WTC11 (cell line): ENCODE measurements at regions not wholly inside any gene's neighbourhood (a gene's known extent, or its start where the extent isn't known, plus 50 kb on each side); places are given as distances from the start of the nearest gene placed in this dataset.

Experiments
- ATAC-seq: fragments of 200-7000 bp; cut with Tn5 transposase; 2 replicates; pipeline ENCODE4 v1.10.0; 2021; ENCODE audit warnings: mild to moderate bottlenecking, moderate library complexity
- CTCF ChIA-PET: fragments of 300-600 bp; sonication (Branson Sonifier 250); formaldehyde crosslinking; loops from one replicate; lab custom pipeline; 2021; ENCODE audit warnings: antibody characterized with exemption; lab: Charles Lee
- POLR2A ChIA-PET: fragments of 350-600 bp; sonication (Branson Sonifier 250); formaldehyde crosslinking; loops from one replicate; lab custom pipeline; 2021; ENCODE audit warnings: antibody characterized with exemption; lab: Charles Lee
- DNase-seq: peaks from one replicate; pipeline ENCODE4 v3.0.0; 2021; ENCODE audit warnings: low spot score
- H3K27ac Mint-ChIP-seq: 2 replicates; pipeline ENCODE4 v1.8.0; 2021; ENCODE audit warnings: mixed read lengths
- H3K27me3 Mint-ChIP-seq: 2 replicates; pipeline ENCODE4 v1.8.0; 2021; ENCODE audit warnings: low read depth, mild to moderate bottlenecking, moderate library complexity, mixed read lengths
- H3K36me3 Mint-ChIP-seq: 2 replicates; pipeline ENCODE4 v1.8.0; 2021; ENCODE audit warnings: mixed read lengths
- H3K4me1 Mint-ChIP-seq: 2 replicates; pipeline ENCODE4 v1.8.0; 2022; ENCODE audit warnings: mixed read lengths
- H3K4me3 Mint-ChIP-seq: 2 replicates; pipeline ENCODE4 v1.8.0; 2021; ENCODE audit warnings: mild to moderate bottlenecking, moderate library complexity, mixed read lengths
- H3K9me3 Mint-ChIP-seq: 2 replicates; pipeline ENCODE4 v1.8.0; 2021; ENCODE audit warnings: mixed read lengths
- ATF1 ChIP-seq: sonication (generic); formaldehyde crosslinking; IDR thresholded peaks from 2 replicates; pipeline ENCODE4 v1.8.1; 2023; ENCODE audit warnings: mild to moderate bottlenecking, moderate library complexity, missing genetic modification reagents
- ELF4 ChIP-seq: sonication (generic); formaldehyde crosslinking; IDR thresholded peaks from 2 replicates; pipeline ENCODE4 v1.8.1; 2022; ENCODE audit warnings: low read depth, mild to moderate bottlenecking, moderate library complexity, missing genetic modification reagents
- EMX1 ChIP-seq: fragments of 250-450 bp; sonication (Bioruptor Pico); IDR thresholded peaks from 2 replicates; pipeline ENCODE4 v1.8.0; 2021; ENCODE audit warnings: mild to moderate bottlenecking
- FOXP1 ChIP-seq: sonication (generic); formaldehyde crosslinking; IDR thresholded peaks from 2 replicates; pipeline ENCODE4 v1.8.0; 2022; ENCODE audit warnings: missing genetic modification reagents, mild to moderate bottlenecking, moderate library complexity, borderline replicate concordance
- HMGA2 ChIP-seq: fragments of 250-450 bp; sonication (Bioruptor Pico); IDR thresholded peaks from 2 replicates; pipeline ENCODE4 v1.4.0; 2021; ENCODE audit warnings: mild to moderate bottlenecking, moderate library complexity
- NFATC4 ChIP-seq: fragments of 250-450 bp; sonication (Bioruptor Pico); IDR thresholded peaks from 2 replicates; pipeline ENCODE4 v1.9.0; 2021; ENCODE audit warnings: mild to moderate bottlenecking
- NR1H2 ChIP-seq: sonication (generic); formaldehyde crosslinking; IDR thresholded peaks from 2 replicates; pipeline ENCODE4 v1.9.0; 2021; ENCODE audit warnings: mild to moderate bottlenecking, moderate library complexity, missing genetic modification reagents
- RELA ChIP-seq: sonication (generic); formaldehyde crosslinking; IDR thresholded peaks from 2 replicates; pipeline ENCODE4 v1.8.1; 2022; ENCODE audit warnings: missing genetic modification reagents, mild to moderate bottlenecking, borderline replicate concordance
- SOX15 ChIP-seq: fragments of 250-450 bp; sonication (Bioruptor Pico); IDR thresholded peaks from 2 replicates; pipeline ENCODE4 v1.9.0; 2021; ENCODE audit warnings: mild to moderate bottlenecking
- SP1 ChIP-seq: sonication (generic); formaldehyde crosslinking; conservative IDR thresholded peaks from 2 replicates; pipeline ENCODE4 v1.8.1; 2022; ENCODE audit warnings: missing genetic modification reagents
- ZNF317 ChIP-seq: sonication (generic); formaldehyde crosslinking; IDR thresholded peaks from 2 replicates; pipeline ENCODE4 v1.8.1; 2023; ENCODE audit warnings: low read depth, mild to moderate bottlenecking, moderate library complexity, missing genetic modification reagents, borderline replicate concordance
- TF ChIP-seq, protein P1 (sequence below): fragments of 250-450 bp; sonication (Bioruptor Pico); IDR thresholded peaks from 2 replicates; pipeline ENCODE4 v1.9.0; 2021; ENCODE audit warnings: mild to moderate bottlenecking
- TF ChIP-seq, protein P2 (sequence below): sonication (generic); formaldehyde crosslinking; IDR thresholded peaks from 2 replicates; pipeline ENCODE4 v1.8.0; 2023; ENCODE audit warnings: mild to moderate bottlenecking, missing genetic modification reagents
- TF ChIP-seq, protein P3 (sequence below): sonication (generic); formaldehyde crosslinking; IDR thresholded peaks from 2 replicates; pipeline ENCODE4 v1.8.0; 2022; ENCODE audit warnings: mild to moderate bottlenecking, missing genetic modification reagents
- TF ChIP-seq, protein P4 (sequence below): sonication (generic); formaldehyde crosslinking; IDR thresholded peaks from 2 replicates; pipeline ENCODE4 v1.8.1; 2023; ENCODE audit warnings: mild to moderate bottlenecking, missing genetic modification reagents, borderline replicate concordance
- TF ChIP-seq, protein P5 (sequence below): sonication (generic); formaldehyde crosslinking; IDR thresholded peaks from 2 replicates; pipeline ENCODE4 v1.8.1; 2022; ENCODE audit warnings: low read depth, mild to moderate bottlenecking, moderate library complexity, missing genetic modification reagents, borderline replicate concordance
- TF ChIP-seq, protein P6 (sequence below): fragments of 250-450 bp; sonication (Bioruptor Pico); IDR thresholded peaks from 2 replicates; pipeline ENCODE4 v2.1.2; 2022; ENCODE audit warnings: mild to moderate bottlenecking, moderate library complexity

DNA sequence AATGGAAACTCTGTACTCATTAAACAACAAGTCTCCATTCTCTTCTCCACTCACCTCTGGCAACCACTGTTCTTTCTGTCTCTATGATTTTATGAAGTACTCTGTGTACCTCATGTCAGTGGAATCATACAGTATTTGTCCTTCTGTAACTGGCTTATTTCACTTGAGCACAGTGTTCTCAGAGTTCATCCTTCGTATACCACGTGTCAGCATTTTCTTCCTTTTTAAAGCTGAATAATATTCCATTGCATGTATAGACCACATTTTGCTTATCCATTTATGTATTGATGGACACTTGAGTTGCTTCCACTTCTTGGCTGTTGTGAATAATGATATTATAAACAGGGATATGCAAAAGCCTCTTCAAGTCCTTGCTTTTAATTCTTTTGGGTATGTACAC is 333.0 kb upstream of the ZNF32 start (continued):
- TF ChIP-seq, protein P1, sequence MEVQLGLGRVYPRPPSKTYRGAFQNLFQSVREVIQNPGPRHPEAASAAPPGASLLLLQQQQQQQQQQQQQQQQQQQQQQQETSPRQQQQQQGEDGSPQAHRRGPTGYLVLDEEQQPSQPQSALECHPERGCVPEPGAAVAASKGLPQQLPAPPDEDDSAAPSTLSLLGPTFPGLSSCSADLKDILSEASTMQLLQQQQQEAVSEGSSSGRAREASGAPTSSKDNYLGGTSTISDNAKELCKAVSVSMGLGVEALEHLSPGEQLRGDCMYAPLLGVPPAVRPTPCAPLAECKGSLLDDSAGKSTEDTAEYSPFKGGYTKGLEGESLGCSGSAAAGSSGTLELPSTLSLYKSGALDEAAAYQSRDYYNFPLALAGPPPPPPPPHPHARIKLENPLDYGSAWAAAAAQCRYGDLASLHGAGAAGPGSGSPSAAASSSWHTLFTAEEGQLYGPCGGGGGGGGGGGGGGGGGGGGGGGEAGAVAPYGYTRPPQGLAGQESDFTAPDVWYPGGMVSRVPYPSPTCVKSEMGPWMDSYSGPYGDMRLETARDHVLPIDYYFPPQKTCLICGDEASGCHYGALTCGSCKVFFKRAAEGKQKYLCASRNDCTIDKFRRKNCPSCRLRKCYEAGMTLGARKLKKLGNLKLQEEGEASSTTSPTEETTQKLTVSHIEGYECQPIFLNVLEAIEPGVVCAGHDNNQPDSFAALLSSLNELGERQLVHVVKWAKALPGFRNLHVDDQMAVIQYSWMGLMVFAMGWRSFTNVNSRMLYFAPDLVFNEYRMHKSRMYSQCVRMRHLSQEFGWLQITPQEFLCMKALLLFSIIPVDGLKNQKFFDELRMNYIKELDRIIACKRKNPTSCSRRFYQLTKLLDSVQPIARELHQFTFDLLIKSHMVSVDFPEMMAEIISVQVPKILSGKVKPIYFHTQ (CRISPR knock-in tag): no peak
- TF ChIP-seq, protein P2, sequence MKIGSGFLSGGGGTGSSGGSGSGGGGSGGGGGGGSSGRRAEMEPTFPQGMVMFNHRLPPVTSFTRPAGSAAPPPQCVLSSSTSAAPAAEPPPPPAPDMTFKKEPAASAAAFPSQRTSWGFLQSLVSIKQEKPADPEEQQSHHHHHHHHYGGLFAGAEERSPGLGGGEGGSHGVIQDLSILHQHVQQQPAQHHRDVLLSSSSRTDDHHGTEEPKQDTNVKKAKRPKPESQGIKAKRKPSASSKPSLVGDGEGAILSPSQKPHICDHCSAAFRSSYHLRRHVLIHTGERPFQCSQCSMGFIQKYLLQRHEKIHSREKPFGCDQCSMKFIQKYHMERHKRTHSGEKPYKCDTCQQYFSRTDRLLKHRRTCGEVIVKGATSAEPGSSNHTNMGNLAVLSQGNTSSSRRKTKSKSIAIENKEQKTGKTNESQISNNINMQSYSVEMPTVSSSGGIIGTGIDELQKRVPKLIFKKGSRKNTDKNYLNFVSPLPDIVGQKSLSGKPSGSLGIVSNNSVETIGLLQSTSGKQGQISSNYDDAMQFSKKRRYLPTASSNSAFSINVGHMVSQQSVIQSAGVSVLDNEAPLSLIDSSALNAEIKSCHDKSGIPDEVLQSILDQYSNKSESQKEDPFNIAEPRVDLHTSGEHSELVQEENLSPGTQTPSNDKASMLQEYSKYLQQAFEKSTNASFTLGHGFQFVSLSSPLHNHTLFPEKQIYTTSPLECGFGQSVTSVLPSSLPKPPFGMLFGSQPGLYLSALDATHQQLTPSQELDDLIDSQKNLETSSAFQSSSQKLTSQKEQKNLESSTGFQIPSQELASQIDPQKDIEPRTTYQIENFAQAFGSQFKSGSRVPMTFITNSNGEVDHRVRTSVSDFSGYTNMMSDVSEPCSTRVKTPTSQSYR (CRISPR knock-in tag): no peak
- no peak for TF ChIP-seq NR1H2 (CRISPR knock-in tag)
- no peak for TF ChIP-seq SP1 (CRISPR knock-in tag)
- TF ChIP-seq, protein P3, sequence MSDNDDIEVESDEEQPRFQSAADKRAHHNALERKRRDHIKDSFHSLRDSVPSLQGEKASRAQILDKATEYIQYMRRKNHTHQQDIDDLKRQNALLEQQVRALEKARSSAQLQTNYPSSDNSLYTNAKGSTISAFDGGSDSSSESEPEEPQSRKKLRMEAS (CRISPR knock-in tag): no peak
- TF ChIP-seq EMX1: no peak
- no peak for TF ChIP-seq ATF1
- TF ChIP-seq RELA (CRISPR knock-in tag): no peak
- TF ChIP-seq, protein P4, sequence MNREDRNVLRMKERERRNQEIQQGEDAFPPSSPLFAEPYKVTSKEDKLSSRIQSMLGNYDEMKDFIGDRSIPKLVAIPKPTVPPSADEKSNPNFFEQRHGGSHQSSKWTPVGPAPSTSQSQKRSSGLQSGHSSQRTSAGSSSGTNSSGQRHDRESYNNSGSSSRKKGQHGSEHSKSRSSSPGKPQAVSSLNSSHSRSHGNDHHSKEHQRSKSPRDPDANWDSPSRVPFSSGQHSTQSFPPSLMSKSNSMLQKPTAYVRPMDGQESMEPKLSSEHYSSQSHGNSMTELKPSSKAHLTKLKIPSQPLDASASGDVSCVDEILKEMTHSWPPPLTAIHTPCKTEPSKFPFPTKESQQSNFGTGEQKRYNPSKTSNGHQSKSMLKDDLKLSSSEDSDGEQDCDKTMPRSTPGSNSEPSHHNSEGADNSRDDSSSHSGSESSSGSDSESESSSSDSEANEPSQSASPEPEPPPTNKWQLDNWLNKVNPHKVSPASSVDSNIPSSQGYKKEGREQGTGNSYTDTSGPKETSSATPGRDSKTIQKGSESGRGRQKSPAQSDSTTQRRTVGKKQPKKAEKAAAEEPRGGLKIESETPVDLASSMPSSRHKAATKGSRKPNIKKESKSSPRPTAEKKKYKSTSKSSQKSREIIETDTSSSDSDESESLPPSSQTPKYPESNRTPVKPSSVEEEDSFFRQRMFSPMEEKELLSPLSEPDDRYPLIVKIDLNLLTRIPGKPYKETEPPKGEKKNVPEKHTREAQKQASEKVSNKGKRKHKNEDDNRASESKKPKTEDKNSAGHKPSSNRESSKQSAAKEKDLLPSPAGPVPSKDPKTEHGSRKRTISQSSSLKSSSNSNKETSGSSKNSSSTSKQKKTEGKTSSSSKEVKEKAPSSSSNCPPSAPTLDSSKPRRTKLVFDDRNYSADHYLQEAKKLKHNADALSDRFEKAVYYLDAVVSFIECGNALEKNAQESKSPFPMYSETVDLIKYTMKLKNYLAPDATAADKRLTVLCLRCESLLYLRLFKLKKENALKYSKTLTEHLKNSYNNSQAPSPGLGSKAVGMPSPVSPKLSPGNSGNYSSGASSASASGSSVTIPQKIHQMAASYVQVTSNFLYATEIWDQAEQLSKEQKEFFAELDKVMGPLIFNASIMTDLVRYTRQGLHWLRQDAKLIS (CRISPR knock-in tag): no peak
- TF ChIP-seq FOXP1: no peak
- no peak for TF ChIP-seq HMGA2
- no peak for TF ChIP-seq NFATC4 (CRISPR knock-in tag)

DNA sequence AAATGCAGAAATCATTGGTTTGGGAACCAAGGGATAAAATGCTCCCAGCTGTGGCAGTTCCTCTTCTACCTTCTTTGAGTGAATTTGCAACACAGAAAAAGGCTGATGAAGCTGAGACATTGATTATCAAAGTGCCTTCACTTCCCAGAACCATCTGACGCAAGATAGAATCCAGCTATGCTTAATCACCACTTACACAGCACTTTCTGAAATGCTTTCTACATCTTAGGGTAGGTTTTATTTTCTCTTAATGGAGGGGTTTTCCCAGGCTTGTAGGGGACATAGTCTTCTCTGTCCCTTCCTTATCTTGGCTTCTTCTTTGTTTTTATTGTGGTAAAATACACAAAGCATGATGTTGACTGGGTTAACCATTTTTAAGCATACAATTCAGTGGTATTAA is 332.6 kb upstream of the ZNF32 start:
- no peaks in the 10 kb centered on the region for H3K36me3 Mint-ChIP-seq
- POLR2A ChIA-PET: no interaction called here
- ATAC-seq (no peak), DNase-seq (no peak)
- H3K27ac Mint-ChIP-seq: no peak overlapping the region
- no peaks in the 10 kb centered on the region; the same call in 1 of the 2 replicates for H3K27me3 Mint-ChIP-seq
- H3K4me3 Mint-ChIP-seq: no peak overlapping the region
- TF ChIP-seq ELF4 (CRISPR knock-in tag) (no peak), SOX15 (CRISPR knock-in tag) (no peak), ZNF317 (CRISPR knock-in tag) (no peak)
- TF ChIP-seq, protein P5, sequence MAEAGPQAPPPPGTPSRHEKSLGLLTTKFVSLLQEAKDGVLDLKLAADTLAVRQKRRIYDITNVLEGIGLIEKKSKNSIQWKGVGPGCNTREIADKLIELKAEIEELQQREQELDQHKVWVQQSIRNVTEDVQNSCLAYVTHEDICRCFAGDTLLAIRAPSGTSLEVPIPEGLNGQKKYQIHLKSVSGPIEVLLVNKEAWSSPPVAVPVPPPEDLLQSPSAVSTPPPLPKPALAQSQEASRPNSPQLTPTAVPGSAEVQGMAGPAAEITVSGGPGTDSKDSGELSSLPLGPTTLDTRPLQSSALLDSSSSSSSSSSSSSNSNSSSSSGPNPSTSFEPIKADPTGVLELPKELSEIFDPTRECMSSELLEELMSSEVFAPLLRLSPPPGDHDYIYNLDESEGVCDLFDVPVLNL: no peak
- TF ChIP-seq, protein P6, sequence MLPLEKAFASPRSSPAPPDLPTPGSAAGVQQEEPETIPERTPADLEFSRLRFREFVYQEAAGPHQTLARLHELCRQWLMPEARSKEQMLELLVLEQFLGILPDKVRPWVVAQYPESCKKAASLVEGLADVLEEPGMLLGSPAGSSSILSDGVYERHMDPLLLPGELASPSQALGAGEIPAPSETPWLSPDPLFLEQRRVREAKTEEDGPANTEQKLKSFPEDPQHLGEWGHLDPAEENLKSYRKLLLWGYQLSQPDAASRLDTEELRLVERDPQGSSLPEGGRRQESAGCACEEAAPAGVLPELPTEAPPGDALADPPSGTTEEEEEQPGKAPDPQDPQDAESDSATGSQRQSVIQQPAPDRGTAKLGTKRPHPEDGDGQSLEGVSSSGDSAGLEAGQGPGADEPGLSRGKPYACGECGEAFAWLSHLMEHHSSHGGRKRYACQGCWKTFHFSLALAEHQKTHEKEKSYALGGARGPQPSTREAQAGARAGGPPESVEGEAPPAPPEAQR (CRISPR knock-in tag): no peak
- H3K9me3 Mint-ChIP-seq: peaks cover 3% of the 10 kb centered on the region
- no peaks in the 10 kb centered on the region for H3K4me1 Mint-ChIP-seq
- CTCF ChIA-PET: no interaction called here
